ENCODE measurements at regions not wholly inside any gene's neighbourhood (a gene's known extent, or its start where the extent isn't known, plus 50 kb on each side); places are given as distances from the start of the nearest gene placed in this dataset.

GRCh38 chr6:142544199-142544838 lies 242.5 kb downstream of the ADGRG6 start:
- no peak for TF ChIP-seq CTCF (IDR thresholded peaks at IDR 0.05; ENCODE audit: poor library complexity, severe bottlenecking)
- Histone ChIP-seq H3K9me3 (ENCODE audit: severe bottlenecking) (no peaks in the 10 kb centered on the region), H3K4me3 (ENCODE audit: severe bottlenecking) (no peak overlapping the region), H3K4me1 (ENCODE audit: insufficient read depth, poor library complexity, severe bottlenecking) (peaks cover 6% of the 10 kb centered on the region), H3K27me3 (ENCODE audit: insufficient read depth, poor library complexity, severe bottlenecking) (no peaks in the 10 kb centered on the region), H3K36me3 (ENCODE audit: low read depth) (no peaks in the 10 kb centered on the region), H3K27ac (ENCODE audit: poor library complexity, severe bottlenecking) (no peak overlapping the region)
- ATAC-seq (ENCODE audit: low read depth), result no peak
- DNase-seq (ENCODE audit: low spot score), result no peak

DNA sequence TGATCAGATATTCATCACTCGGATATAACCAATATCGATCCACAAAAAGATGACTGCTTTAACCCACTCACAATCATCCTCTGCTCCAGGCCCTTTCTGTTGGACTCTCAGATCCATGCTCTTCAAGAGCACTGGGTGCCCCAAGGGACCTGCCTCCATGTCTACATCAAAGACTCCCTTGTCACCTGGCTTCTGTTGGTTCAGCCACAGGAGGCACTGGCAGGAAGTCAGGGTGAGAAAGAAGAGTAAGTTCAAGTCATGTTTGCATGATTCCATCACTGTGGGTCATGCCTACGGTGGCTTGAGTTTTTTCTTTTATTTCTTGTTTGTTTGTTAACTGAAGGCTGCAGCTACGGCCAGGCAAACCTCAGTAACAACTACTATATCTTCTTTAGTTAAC lies 243.3 kb downstream of the ADGRG6 start:
- TF ChIP-seq CTCF (IDR thresholded peaks at IDR 0.05; ENCODE audit: poor library complexity, severe bottlenecking), result no peak
- DNase-seq (ENCODE audit: low spot score), result no peak
- Histone ChIP-seq H3K36me3 (ENCODE audit: low read depth) (no peaks in the 10 kb centered on the region), H3K4me1 (ENCODE audit: insufficient read depth, poor library complexity, severe bottlenecking) (peaks cover 6% of the 10 kb centered on the region), H3K27ac (ENCODE audit: poor library complexity, severe bottlenecking) (no peak overlapping the region), H3K27me3 (ENCODE audit: insufficient read depth, poor library complexity, severe bottlenecking) (no peaks in the 10 kb centered on the region), H3K9me3 (ENCODE audit: severe bottlenecking) (no peaks in the 10 kb centered on the region), H3K4me3 (ENCODE audit: severe bottlenecking) (no peak overlapping the region)
- ATAC-seq (ENCODE audit: low read depth), result no peak

- Histone ChIP-seq H3K4me3 (ENCODE audit: severe bottlenecking) (no peak overlapping the region), H3K4me1 (ENCODE audit: insufficient read depth, poor library complexity, severe bottlenecking) (peaks cover 13% of the 10 kb centered on the region), H3K36me3 (ENCODE audit: low read depth) (no peaks in the 10 kb centered on the region), H3K27me3 (ENCODE audit: insufficient read depth, poor library complexity, severe bottlenecking) (no peaks in the 10 kb centered on the region), H3K27ac (ENCODE audit: poor library complexity, severe bottlenecking) (no peak overlapping the region), H3K9me3 (ENCODE audit: severe bottlenecking) (no peaks in the 10 kb centered on the region)
- DNase-seq (ENCODE audit: low spot score) (no peak), ATAC-seq (ENCODE audit: low read depth) (no peak)
- no peak for TF ChIP-seq CTCF (IDR thresholded peaks at IDR 0.05; ENCODE audit: poor library complexity, severe bottlenecking)
These were observed 246.8 kb downstream of the ADGRG6 start for GRCh38 chr6:142548566-142548965.

- H3K27me3 ChIP-seq (ENCODE audit: insufficient read depth, poor library complexity, severe bottlenecking), result no peaks in the 10 kb centered on the region
- H3K36me3 ChIP-seq (ENCODE audit: low read depth), result no peaks in the 10 kb centered on the region
- ATAC-seq (ENCODE audit: low read depth) (no peak), DNase-seq (ENCODE audit: low spot score) (no peak)
- no peak for TF ChIP-seq CTCF (IDR thresholded peaks at IDR 0.05; ENCODE audit: poor library complexity, severe bottlenecking)
- H3K4me3 ChIP-seq (ENCODE audit: severe bottlenecking), result no peak overlapping the region
- H3K4me1 ChIP-seq (ENCODE audit: insufficient read depth, poor library complexity, severe bottlenecking), result peaks cover 13% of the 10 kb centered on the region
- no peaks in the 10 kb centered on the region for H3K9me3 ChIP-seq (ENCODE audit: severe bottlenecking)
- H3K27ac ChIP-seq (ENCODE audit: poor library complexity, severe bottlenecking), result peak overlapping the region; percentile 34
These were observed 248.7 kb downstream of the ADGRG6 start for GRCh38 chr6:142550310-142551063.
